OCI-LY1 (cell line): ENCODE measurements at regions not wholly inside any gene's neighbourhood (a gene's known extent, or its start where the extent isn't known, plus 50 kb on each side); places are given as distances from the start of the nearest gene placed in this dataset.

ENCODE experiments used
- H2AFZ ChIP-seq: fragments of 200-600 bp; sonication (generic), shearing (Covaris generic); 2 replicates; pipeline ENCODE4 v1.6.0; 2014; ENCODE audit warnings: antibody characterized with exemption, mild to moderate bottlenecking, low read length
- H3F3A ChIP-seq: fragments of 200-600 bp; sonication (generic), shearing (Covaris generic); 2 replicates; pipeline ENCODE4 v1.6.0; 2014; ENCODE audit warnings: mild to moderate bottlenecking, antibody characterized with exemption, low read length, moderate library complexity; ENCODE audit not compliant: insufficient read depth
- H3K27ac ChIP-seq: fragments of 200-600 bp; sonication (generic); 2 replicates; pipeline ENCODE4 v1.5.1; 2014; ENCODE audit warnings: low read length, mixed run types, mild to moderate bottlenecking, low read depth; ENCODE audit not compliant: poor library complexity, severe bottlenecking
- H3K27me3 ChIP-seq: fragments of 200-600 bp; sonication (generic); 2 replicates; pipeline ENCODE4 v1.6.0; 2014; ENCODE audit warnings: antibody characterized with exemption, mild to moderate bottlenecking, low read length, moderate library complexity; ENCODE audit not compliant: insufficient read depth
- H3K36me3 ChIP-seq: fragments of 200-600 bp; sonication (generic); 2 replicates; pipeline ENCODE4 v1.6.1; 2014; ENCODE audit warnings: mild to moderate bottlenecking, antibody characterized with exemption, low read length, moderate library complexity, mixed read lengths; ENCODE audit not compliant: insufficient read depth
- H3K4me1 ChIP-seq: fragments of 200-600 bp; sonication (generic); 2 replicates; pipeline ENCODE4 v1.5.1; 2014; ENCODE audit warnings: mild to moderate bottlenecking, low read length, moderate library complexity; ENCODE audit not compliant: insufficient read depth, severe bottlenecking
- H3K4me2 ChIP-seq: fragments of 200-600 bp; sonication (generic), shearing (Covaris generic); 2 replicates; pipeline ENCODE4 v1.6.1; 2014; ENCODE audit warnings: low read length
- H3K4me3 ChIP-seq: fragments of 200-600 bp; sonication (generic); 2 replicates; pipeline ENCODE4 v1.5.1; 2014; ENCODE audit warnings: low read length, low read depth, mild to moderate bottlenecking, mixed read lengths; ENCODE audit not compliant: poor library complexity, severe bottlenecking
- H3K79me2 ChIP-seq: fragments of 200-600 bp; shearing (Covaris generic); 2 replicates; pipeline ENCODE4 v1.6.1; 2016; ENCODE audit warnings: mixed run types, low read length, mixed read lengths; ENCODE audit not compliant: insufficient read depth
- H3K9ac ChIP-seq: fragments of 200-600 bp; sonication (generic), shearing (Covaris generic); 2 replicates; pipeline ENCODE4 v1.6.1; 2014; ENCODE audit warnings: mild to moderate bottlenecking, low read length, mixed read lengths
- H3K9me2 ChIP-seq: fragments of 200-600 bp; sonication (generic), shearing (Covaris generic); 2 replicates; pipeline ENCODE4 v1.6.1; 2014; ENCODE audit warnings: low read depth, mild to moderate bottlenecking, low read length, mixed read lengths
- H3K9me3 ChIP-seq: fragments of 200-600 bp; shearing (Covaris generic); 2 replicates; pipeline ENCODE4 v1.6.1; 2014; ENCODE audit warnings: low read length, mixed read lengths
- H4K20me1 ChIP-seq: fragments of 200-600 bp; sonication (generic), shearing (Covaris generic); 2 replicates; pipeline ENCODE4 v1.6.0; 2016; ENCODE audit warnings: mild to moderate bottlenecking, low read length; ENCODE audit not compliant: insufficient read depth
- CTCF ChIP-seq: fragments of 200-600 bp; sonication (generic), shearing (Covaris generic); IDR thresholded peaks from 2 replicates; pipeline ENCODE4 v1.5.1; 2017; ENCODE audit warnings: mild to moderate bottlenecking, antibody characterized with exemption, low read length, moderate library complexity, mixed read lengths
- EZH2 ChIP-seq: fragments of 200-600 bp; sonication (generic), shearing (Covaris generic); IDR thresholded peaks from 2 replicates; pipeline ENCODE4 v1.8.0; 2017; ENCODE audit warnings: borderline replicate concordance, mixed run types, mild to moderate bottlenecking, antibody characterized with exemption, low read length, moderate library complexity, mixed read lengths

DNA sequence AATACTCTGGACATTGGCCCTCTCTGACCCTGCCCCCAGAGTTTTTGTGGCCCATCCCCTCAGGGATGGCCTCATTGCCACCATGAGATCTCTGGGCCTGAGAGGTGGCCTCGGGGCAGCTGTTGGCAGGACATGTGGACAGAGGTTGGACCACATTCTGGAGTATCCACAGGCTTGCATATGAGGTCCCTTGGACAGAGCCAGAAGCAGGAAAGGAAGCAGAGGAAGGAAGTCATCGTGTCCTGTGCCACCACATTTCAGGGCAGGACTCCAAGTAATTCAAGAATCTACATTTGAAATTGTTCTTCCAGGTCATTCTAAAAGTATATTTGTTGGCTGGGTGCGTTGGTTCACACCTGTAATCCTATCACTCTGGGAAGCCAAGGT lies 95.9 kb upstream of the PPP2R5A start:
- Histone ChIP-seq H3K27ac (no peak overlapping the region), H3K4me3 (no peak overlapping the region), H3F3A (no peaks in the 10 kb centered on the region), H3K4me1 (peaks cover 14% of the 10 kb centered on the region), H4K20me1 (no peaks in the 10 kb centered on the region), H3K9me3 (no peaks in the 10 kb centered on the region), H2AFZ (no peak overlapping the region), H3K27me3 (no peaks in the 10 kb centered on the region), H3K9ac (no peak overlapping the region), H3K4me2 (no peak overlapping the region), H3K36me3 (no peaks in the 10 kb centered on the region), H3K9me2 (no peaks in the 10 kb centered on the region), H3K79me2 (no peaks in the 10 kb centered on the region)
- TF ChIP-seq CTCF, result no peak
- TF ChIP-seq EZH2, result no peak

GRCh38 chr1:212190169-212190568 lies 95.0 kb upstream of the PPP2R5A start:
- no peaks in the 10 kb centered on the region for H3K27me3 ChIP-seq
- TF ChIP-seq EZH2 (no peak), CTCF (no peak)
- no peak overlapping the region for H2AFZ ChIP-seq
- no peaks in the 10 kb centered on the region for H3F3A ChIP-seq
- H3K79me2 ChIP-seq, result no peaks in the 10 kb centered on the region
- no peak overlapping the region for H3K27ac ChIP-seq
- peaks cover 14% of the 10 kb centered on the region for H3K4me1 ChIP-seq
- no peaks in the 10 kb centered on the region for H3K36me3 ChIP-seq
- H3K4me3 ChIP-seq, result no peak overlapping the region
- H3K4me2 ChIP-seq, result no peak overlapping the region
- no peak overlapping the region for H3K9ac ChIP-seq
- peaks cover 4% of the 10 kb centered on the region; the same call in 1 of the 2 replicates for H3K9me3 ChIP-seq
- H3K9me2 ChIP-seq, result no peaks in the 10 kb centered on the region
- no peaks in the 10 kb centered on the region for H4K20me1 ChIP-seq

DNA sequence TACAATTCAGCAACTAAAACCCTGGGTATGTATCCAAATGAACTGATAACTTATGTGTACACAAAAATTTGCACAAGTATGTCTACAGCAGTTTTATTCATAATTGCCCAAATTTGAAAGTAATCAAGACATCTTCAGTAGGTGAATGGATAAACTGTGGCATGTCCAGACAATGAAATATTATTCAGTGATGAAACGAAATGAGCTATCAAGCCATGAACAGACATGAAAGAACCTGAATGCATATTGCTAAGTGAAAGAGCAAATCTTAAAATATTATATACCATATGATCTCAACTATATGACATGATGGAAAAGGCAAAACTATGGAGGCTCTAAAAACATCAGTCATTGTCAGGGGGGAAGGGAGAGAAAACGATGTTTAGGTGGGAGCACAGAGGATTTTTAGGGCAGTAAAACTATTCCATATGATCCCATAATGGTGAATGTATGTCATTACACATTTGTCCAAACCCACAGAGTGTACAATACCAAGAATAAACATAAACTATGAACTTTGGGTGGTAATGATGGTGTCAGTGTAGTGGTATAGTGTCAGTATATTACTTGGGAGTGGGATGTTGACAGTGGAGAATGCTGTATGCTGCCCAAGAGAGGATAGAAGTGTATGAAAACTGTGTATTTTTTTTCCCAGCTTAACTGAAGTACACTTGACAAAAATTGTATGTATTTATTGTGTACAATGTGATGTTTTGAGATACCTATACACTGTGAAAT lies 92.8 kb upstream of the PPP2R5A start:
- no peaks in the 10 kb centered on the region for H3K9me2 ChIP-seq
- H3K4me2 ChIP-seq, result no peak overlapping the region
- H3K27me3 ChIP-seq, result no peaks in the 10 kb centered on the region
- no peaks in the 10 kb centered on the region for H3K79me2 ChIP-seq
- no peak overlapping the region for H2AFZ ChIP-seq
- H3K4me3 ChIP-seq, result no peak overlapping the region
- H4K20me1 ChIP-seq, result no peaks in the 10 kb centered on the region
- no peaks in the 10 kb centered on the region for H3F3A ChIP-seq
- TF ChIP-seq CTCF, result no peak
- H3K27ac ChIP-seq, result no peak overlapping the region
- peaks cover 6% of the 10 kb centered on the region; the same call in 1 of the 2 replicates for H3K9me3 ChIP-seq
- H3K36me3 ChIP-seq, result no peaks in the 10 kb centered on the region
- H3K9ac ChIP-seq, result no peak overlapping the region
- H3K4me1 ChIP-seq, result no peaks in the 10 kb centered on the region
